ENCODE measurements at regions not wholly inside any gene's neighbourhood (a gene's known extent, or its start where the extent isn't known, plus 50 kb on each side); places are given as distances from the start of the nearest gene placed in this dataset.

DNA sequence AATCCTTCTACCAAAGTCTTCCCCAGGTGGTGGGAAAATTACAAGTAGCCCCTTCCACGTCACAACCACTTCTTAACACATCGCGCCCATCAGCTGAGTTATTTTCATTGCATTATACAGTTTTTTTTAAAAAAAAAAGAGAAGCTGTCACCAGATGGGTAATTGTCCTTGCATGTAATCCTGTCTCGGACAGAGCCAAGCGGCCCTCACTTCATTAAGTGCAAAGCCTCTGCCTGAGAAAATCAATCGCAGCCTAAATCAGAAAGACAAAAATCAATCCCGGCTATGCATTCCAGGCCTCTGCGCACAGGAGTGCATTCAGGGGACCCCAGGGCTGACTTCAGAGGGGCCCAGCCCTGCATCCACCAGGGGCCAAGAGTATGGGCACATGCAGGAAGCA lies 538.9 kb downstream of the NPHP4 start:
- TF ChIP-seq, protein P1, sequence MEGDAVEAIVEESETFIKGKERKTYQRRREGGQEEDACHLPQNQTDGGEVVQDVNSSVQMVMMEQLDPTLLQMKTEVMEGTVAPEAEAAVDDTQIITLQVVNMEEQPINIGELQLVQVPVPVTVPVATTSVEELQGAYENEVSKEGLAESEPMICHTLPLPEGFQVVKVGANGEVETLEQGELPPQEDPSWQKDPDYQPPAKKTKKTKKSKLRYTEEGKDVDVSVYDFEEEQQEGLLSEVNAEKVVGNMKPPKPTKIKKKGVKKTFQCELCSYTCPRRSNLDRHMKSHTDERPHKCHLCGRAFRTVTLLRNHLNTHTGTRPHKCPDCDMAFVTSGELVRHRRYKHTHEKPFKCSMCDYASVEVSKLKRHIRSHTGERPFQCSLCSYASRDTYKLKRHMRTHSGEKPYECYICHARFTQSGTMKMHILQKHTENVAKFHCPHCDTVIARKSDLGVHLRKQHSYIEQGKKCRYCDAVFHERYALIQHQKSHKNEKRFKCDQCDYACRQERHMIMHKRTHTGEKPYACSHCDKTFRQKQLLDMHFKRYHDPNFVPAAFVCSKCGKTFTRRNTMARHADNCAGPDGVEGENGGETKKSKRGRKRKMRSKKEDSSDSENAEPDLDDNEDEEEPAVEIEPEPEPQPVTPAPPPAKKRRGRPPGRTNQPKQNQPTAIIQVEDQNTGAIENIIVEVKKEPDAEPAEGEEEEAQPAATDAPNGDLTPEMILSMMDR (IDR thresholded peaks at IDR 0.05 in 4 of 5, conservative IDR thresholded peaks at IDR 0.05 in 1 of 5) = no peak
- no peak for TF ChIP-seq POLR2A (IDR thresholded peaks at IDR 0.05)

Measured in gastrocnemius medialis (tissue), 4 donors.